PC-9 (cell line): ENCODE measurements at regions not wholly inside any gene's neighbourhood (a gene's known extent, or its start where the extent isn't known, plus 50 kb on each side); places are given as distances from the start of the nearest gene placed in this dataset.
A peak's percentile ranks its signal among the peaks of the same experiment; 100 is the strongest.
"Not testable (repeated sequence)": the region's sequence is repeated elsewhere in the genome, so short reads cannot be mapped to it uniquely, and the experiment has no call there.

ENCODE experiments used
- BruUV-seq: library from RNA; stranded (reverse); fragments of 400-500 nt; replicated peaks from 2 replicates; lab custom pipeline; 2021; lab: Mats Ljungman, UMichigan
- CTCF ChIA-PET: fragments of 300-600 bp; sonication (Branson Sonifier 250); formaldehyde crosslinking; loops from one replicate; lab custom pipeline; 2022; ENCODE audit warnings: antibody characterized with exemption; lab: Charles Lee
- POLR2A ChIA-PET: fragments of 300-600 bp; sonication (Branson Sonifier 250); formaldehyde crosslinking; loops from one replicate; lab custom pipeline; 2022; ENCODE audit warnings: antibody characterized with exemption; ENCODE audit not compliant: unreplicated experiment; lab: Charles Lee
- DNase-seq, 2 experiments: peaks; one replicate each; pipeline versions ENCODE4 v3.0.0 to v3.0.0-alpha.2; 2015 to 2022; ENCODE audit warnings: mixed read lengths in 1 of 2
- H2AFZ ChIP-seq: fragments of 200-600 bp; sonication (generic); 2 replicates; pipeline ENCODE4 v1.8.1; 2017; ENCODE audit warnings: antibody characterized with exemption
- H3F3A ChIP-seq: fragments of 200-600 bp; sonication (generic); 2 replicates; pipeline ENCODE4 v1.8.1; 2017; ENCODE audit warnings: antibody characterized with exemption, mild to moderate bottlenecking, low read depth; ENCODE audit not compliant: insufficient read depth
- H3K27ac ChIP-seq: fragments of 200-600 bp; sonication (generic); 2 replicates; pipeline ENCODE4 v1.6.1; 2016; ENCODE audit warnings: mixed run types
- H3K27me3 ChIP-seq: fragments of 200-600 bp; sonication (generic); 2 replicates; pipeline ENCODE4 v1.6.1; 2016; ENCODE audit warnings: low read depth, mixed run types; ENCODE audit not compliant: insufficient read depth
- H3K36me3 ChIP-seq: fragments of 200-600 bp; sonication (generic); 2 replicates; pipeline ENCODE4 v1.6.1; 2016; ENCODE audit warnings: low read depth, mixed run types
- H3K4me1 ChIP-seq: fragments of 200-600 bp; sonication (generic); replicated peaks from 2 replicates; pipeline ENCODE4 v1.6.1; 2016; ENCODE audit warnings: mixed run types; ENCODE audit not compliant: insufficient read depth
- H3K4me2 ChIP-seq: fragments of 200-600 bp; sonication (generic); 2 replicates; pipeline ENCODE4 v1.6.1; 2017; ENCODE audit warnings: mixed run types
- H3K4me3 ChIP-seq: fragments of 200-600 bp; sonication (generic); 2 replicates; pipeline ENCODE4 v1.6.1; 2016; ENCODE audit warnings: mixed run types
- H3K79me2 ChIP-seq: fragments of 200-600 bp; sonication (generic); 2 replicates; pipeline ENCODE4 v1.6.1; 2017; ENCODE audit warnings: low read depth, mixed run types
- H3K9me2 ChIP-seq: fragments of 200-600 bp; sonication (generic); 2 replicates; pipeline ENCODE4 v1.8.1; 2017; ENCODE audit warnings: mild to moderate bottlenecking; ENCODE audit not compliant: insufficient read depth
- H3K9me3 ChIP-seq: fragments of 200-600 bp; sonication (generic); 2 replicates; pipeline ENCODE4 v1.8.1; 2016; ENCODE audit warnings: low read depth; ENCODE audit not compliant: insufficient read depth
- H4K20me1 ChIP-seq: fragments of 200-600 bp; sonication (generic); 2 replicates; pipeline ENCODE4 v1.8.1; 2017; ENCODE audit not compliant: insufficient read depth
- CTCF ChIP-seq: fragments of 200-600 bp; sonication (generic); conservative IDR thresholded peaks from 2 replicates; pipeline ENCODE4 v1.6.1; 2017; ENCODE audit warnings: mixed run types, antibody characterized with exemption, mild to moderate bottlenecking, moderate library complexity
- EZH2 ChIP-seq: fragments of 200-600 bp; sonication (generic); IDR thresholded peaks from 2 replicates; pipeline ENCODE4 v1.8.0; 2017; ENCODE audit warnings: antibody characterized with exemption, low read depth
- intact Hi-C: fragments of 100-400 bp; cut with micrococcal nuclease; formaldehyde crosslinking; loops from one replicate; pipeline ENCODE4 v1.10.0; 2022; ENCODE audit not compliant: unreplicated experiment

GRCh38 chr7:131039836-131040235 is 287.8 kb upstream of the MKLN1 start:
- H3K36me3 ChIP-seq = peaks cover 7% of the 10 kb centered on the region
- no peaks in the 10 kb centered on the region for H3K9me3 ChIP-seq
- ChIA-PET POLR2A (no interaction called here), CTCF (interaction anchor here (0.6 to 1.7 kb wide), 6 partner anchors 23 to 164 kb away, joined by 3 to 12 read pairs (median 3); no protein-coding TSS in a partner anchor)
- H3K4me1 ChIP-seq = no peaks in the 10 kb centered on the region; the same call in none of the 2 replicates
- H3K27ac ChIP-seq = 0 out of 2 replicates have a peak overlapping the region, but pooled peaks have one; percentile 5
- TF ChIP-seq EZH2 = no peak
- no peaks in the 10 kb centered on the region for H3K9me2 ChIP-seq
- H3K4me2 ChIP-seq = no peak overlapping the region
- intact Hi-C loops = loop anchor here (1.0 kb wide), 2 partner anchors 58 to 146 kb away; no protein-coding TSS in a partner anchor
- peaks cover 62% of the 10 kb centered on the region for H4K20me1 ChIP-seq
- H2AFZ ChIP-seq = no peak overlapping the region
- no peak for DNase-seq
- no peak overlapping the region for H3K4me3 ChIP-seq
- peaks cover 80% of the 10 kb centered on the region for H3K79me2 ChIP-seq
- no peaks in the 10 kb centered on the region for H3K27me3 ChIP-seq
- H3F3A ChIP-seq = peaks cover 50% of the 10 kb centered on the region; the same call in 1 of the 2 replicates
- no TSS peak for BruUV-seq

GRCh38 chr7:131040467-131040932 is 287.2 kb upstream of the MKLN1 start:
- peak; percentile 51 to 77 for DNase-seq
- Histone ChIP-seq H3K79me2 (peaks cover 80% of the 10 kb centered on the region), H2AFZ (no peak overlapping the region), H3K27me3 (no peaks in the 10 kb centered on the region), H3K36me3 (peaks cover 10% of the 10 kb centered on the region), H4K20me1 (peaks cover 62% of the 10 kb centered on the region), H3K27ac (no peak overlapping the region; the same call in 1 of the 2 replicates), H3K4me1 (no peaks in the 10 kb centered on the region; the same call in none of the 2 replicates), H3K9me2 (no peaks in the 10 kb centered on the region), H3K4me2 (peak overlapping the region; percentile 12; the same call in 1 of the 2 replicates), H3F3A (peaks cover 51% of the 10 kb centered on the region; the same call in 1 of the 2 replicates), H3K9me3 (no peaks in the 10 kb centered on the region), H3K4me3 (no peak overlapping the region)
- ChIA-PET POLR2A (no interaction called here), CTCF (interaction anchor here (0.5 to 1.7 kb wide), 11 partner anchors 11 to 360 kb away, joined by 3 to 12 read pairs (median 3); no protein-coding TSS in a partner anchor)
- no TSS peak for BruUV-seq
- intact Hi-C loops = loop anchor here (1.0 kb wide), 2 partner anchors 58 to 146 kb away; no protein-coding TSS in a partner anchor
- TF ChIP-seq EZH2 (no peak), CTCF (peak; percentile 96)

GRCh38 chr7:131041012-131041695 is 286.5 kb upstream of the MKLN1 start:
- H4K20me1 ChIP-seq = peaks cover 63% of the 10 kb centered on the region
- POLR2A ChIA-PET, H2AFZ ChIP-seq, intact Hi-C loops, H3K27me3 ChIP-seq, H3K27ac ChIP-seq, H3K4me3 ChIP-seq, H3K4me1 ChIP-seq, BruUV-seq, DNase-seq, H3K9me3 ChIP-seq, H3K9me2 ChIP-seq: not testable (repeated sequence)
- H3K79me2 ChIP-seq = peaks cover 81% of the 10 kb centered on the region
- peaks cover 10% of the 10 kb centered on the region for H3K36me3 ChIP-seq
- H3F3A ChIP-seq = peaks cover 54% of the 10 kb centered on the region; the same call in 1 of the 2 replicates
- CTCF ChIA-PET = interaction anchor here (0.5 to 1.7 kb wide), 7 partner anchors 11 to 166 kb away, joined by 3 to 12 read pairs (median 4); no protein-coding TSS in a partner anchor
- peak overlapping the region; percentile 12; the same call in 1 of the 2 replicates for H3K4me2 ChIP-seq
